ENCODE measurements at regions not wholly inside any gene's neighbourhood (a gene's known extent, or its start where the extent isn't known, plus 50 kb on each side); places are given as distances from the start of the nearest gene placed in this dataset.

DNA sequence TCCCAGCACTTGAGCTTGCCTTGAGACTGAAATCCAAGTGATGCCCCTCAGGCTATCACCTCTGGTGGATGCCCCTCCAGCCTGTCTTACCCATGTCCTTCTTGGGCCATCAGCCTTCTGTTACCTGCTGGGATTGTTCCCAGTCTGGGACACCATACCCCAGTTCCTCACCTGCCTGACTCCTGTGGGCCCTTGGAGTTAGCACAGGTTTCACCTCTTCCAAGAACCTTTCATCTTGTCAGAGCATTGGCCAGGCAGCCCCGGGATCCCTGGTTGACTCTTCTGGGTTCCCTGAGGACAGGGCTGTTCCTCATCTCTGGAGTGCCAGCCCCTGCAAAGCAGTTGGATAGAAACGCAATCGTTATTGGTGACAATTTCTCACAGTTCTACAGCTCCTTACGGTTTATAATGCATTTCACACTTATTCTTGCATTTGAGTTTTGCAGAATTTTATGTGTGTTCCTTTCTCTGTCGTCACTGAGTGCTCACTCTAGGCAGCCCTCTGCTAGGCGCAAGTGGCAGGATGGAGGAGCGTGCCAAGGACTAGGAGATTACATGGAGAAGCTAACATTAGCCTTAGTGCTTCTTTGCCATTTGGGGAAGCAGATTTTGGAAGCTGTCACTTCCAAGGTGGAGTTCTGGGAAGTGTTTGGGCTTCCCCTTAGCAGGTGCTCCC lies 139.7 kb downstream of the DDX1 start:
- H3K4me3 ChIP-seq: no peak overlapping the region
- intact Hi-C loops (cut with DNase I): no loop called here
- ATAC-seq (no peak), DNase-seq (no peak)
- H3K36me3 ChIP-seq (replicated peaks in 1 of 2; ENCODE audit: insufficient read depth in 1 of 2, low read depth in 2 of 2): no peaks in the 10 kb centered on the region
- no peak overlapping the region for H3K27ac ChIP-seq
- WGBS, 2 donors: 81 to 82% methylated on average over 7 of the region's 7 CpGs
- H3K27me3 ChIP-seq: no peaks in the 10 kb centered on the region
- no peak for TF ChIP-seq POLR2A (IDR thresholded peaks at IDR 0.05)
- TF ChIP-seq, protein P1, sequence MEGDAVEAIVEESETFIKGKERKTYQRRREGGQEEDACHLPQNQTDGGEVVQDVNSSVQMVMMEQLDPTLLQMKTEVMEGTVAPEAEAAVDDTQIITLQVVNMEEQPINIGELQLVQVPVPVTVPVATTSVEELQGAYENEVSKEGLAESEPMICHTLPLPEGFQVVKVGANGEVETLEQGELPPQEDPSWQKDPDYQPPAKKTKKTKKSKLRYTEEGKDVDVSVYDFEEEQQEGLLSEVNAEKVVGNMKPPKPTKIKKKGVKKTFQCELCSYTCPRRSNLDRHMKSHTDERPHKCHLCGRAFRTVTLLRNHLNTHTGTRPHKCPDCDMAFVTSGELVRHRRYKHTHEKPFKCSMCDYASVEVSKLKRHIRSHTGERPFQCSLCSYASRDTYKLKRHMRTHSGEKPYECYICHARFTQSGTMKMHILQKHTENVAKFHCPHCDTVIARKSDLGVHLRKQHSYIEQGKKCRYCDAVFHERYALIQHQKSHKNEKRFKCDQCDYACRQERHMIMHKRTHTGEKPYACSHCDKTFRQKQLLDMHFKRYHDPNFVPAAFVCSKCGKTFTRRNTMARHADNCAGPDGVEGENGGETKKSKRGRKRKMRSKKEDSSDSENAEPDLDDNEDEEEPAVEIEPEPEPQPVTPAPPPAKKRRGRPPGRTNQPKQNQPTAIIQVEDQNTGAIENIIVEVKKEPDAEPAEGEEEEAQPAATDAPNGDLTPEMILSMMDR (IDR thresholded peaks at IDR 0.05): no peak
- H3K9me3 ChIP-seq: no peaks in the 10 kb centered on the region
- H3K4me1 ChIP-seq: peaks cover 38% of the 10 kb centered on the region

GRCh38 chr2:15731889-15732271 lies 140.2 kb downstream of the DDX1 start:
- no peaks in the 10 kb centered on the region for H3K36me3 ChIP-seq (replicated peaks in 1 of 2; ENCODE audit: insufficient read depth in 1 of 2, low read depth in 2 of 2)
- H3K4me3 ChIP-seq: no peak overlapping the region
- H3K27ac ChIP-seq: no peak overlapping the region
- H3K9me3 ChIP-seq: no peaks in the 10 kb centered on the region
- ATAC-seq: no peak
- TF ChIP-seq, protein P1 (IDR thresholded peaks at IDR 0.05): no peak
- no peak for TF ChIP-seq POLR2A (IDR thresholded peaks at IDR 0.05)
- no peak for DNase-seq
- H3K27me3 ChIP-seq: no peaks in the 10 kb centered on the region
- peaks cover 38% of the 10 kb centered on the region for H3K4me1 ChIP-seq
- WGBS, 2 donors: 83 to 88% methylated on average over 1 of the region's 1 CpG
- intact Hi-C loops (cut with DNase I): no loop called here

DNA sequence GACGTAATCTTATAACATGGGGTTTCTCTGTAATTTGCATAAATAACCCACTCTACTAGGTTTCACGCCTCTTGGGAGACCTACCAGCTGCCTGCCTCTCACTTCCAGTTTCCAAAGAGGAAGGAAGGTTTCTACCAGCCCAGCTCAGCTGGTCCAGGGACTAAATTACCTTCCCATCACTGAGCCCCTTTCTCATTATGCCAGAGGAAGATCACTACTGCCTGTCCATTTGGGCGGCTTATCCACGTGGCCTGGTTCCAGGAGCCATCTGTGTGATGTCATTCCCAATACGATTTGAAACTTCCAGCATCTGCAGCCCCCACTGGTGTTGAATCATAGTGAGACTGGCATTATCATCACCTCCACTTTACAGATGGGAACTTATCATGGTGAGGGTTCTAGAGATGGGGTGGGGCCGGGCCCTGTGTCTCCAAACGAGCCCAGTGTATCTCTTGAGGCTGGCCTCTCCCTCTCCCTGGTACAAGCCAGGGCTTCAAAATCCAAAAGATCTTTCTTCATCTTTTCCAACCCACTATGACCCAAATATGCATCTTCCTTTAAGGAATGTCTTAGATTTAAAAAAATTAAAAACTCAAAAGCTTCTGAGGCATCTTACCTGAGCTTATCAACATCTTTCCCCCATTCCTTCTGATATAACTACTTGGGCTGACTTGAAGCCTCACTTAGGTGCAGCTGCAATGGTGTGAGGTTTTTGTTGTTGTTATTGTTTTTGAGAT lies 140.8 kb downstream of the DDX1 start:
- Histone ChIP-seq H3K27ac (no peak overlapping the region), H3K4me1 (peaks cover 38% of the 10 kb centered on the region), H3K27me3 (no peaks in the 10 kb centered on the region), H3K9me3 (no peaks in the 10 kb centered on the region), H3K36me3 (replicated peaks in 1 of 2; ENCODE audit: insufficient read depth in 1 of 2, low read depth in 2 of 2) (no peaks in the 10 kb centered on the region), H3K4me3 (no peak overlapping the region)
- intact Hi-C loops (cut with DNase I): no loop called here
- WGBS, 2 donors: 71% methylated on average over 7 of the region's 7 CpGs
- DNase-seq (no peak), ATAC-seq (no peak)
- TF ChIP-seq POLR2A (IDR thresholded peaks at IDR 0.05): no peak
- TF ChIP-seq, protein P1 (IDR thresholded peaks at IDR 0.05): no peak

DNA sequence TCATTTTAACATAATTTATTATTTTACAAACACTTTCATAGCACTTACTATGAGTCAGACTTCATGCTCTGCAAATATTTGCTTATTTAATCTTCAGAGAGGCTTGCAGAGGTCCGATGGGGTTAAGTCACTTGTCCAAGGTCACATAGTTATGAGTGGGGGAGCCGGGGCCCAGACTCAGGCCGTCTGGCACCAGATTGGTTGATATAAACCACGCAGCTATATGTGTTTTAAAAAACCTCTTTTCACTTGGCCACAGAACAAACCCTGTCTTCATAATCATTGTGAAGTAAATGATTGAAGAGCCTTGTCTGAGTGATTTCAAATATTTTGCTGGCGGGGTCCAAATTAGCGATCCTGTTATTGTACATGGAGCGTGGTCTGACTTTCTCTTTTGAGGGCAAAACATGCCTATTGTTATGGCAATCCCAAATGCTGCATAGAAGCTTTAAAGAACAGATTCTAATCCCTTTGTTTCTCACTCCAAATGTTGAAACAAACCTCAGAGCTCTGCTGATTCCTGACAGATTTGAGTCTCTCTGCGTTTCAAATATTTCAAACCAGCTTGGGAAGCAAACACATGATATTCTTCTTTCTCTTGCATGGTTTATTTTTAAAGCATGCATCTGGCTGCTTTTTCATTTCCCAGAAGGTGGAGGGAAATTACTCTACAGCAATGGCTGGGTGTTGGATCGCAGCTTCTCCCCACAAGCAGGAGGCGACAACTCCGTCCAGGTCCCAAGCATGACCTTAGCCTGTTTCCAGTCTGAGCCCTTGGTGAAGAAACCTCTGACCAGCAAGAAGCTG lies 142.4 kb downstream of the DDX1 start:
- Histone ChIP-seq H3K9me3 (no peaks in the 10 kb centered on the region), H3K27ac (peak overlapping the region in 2 of 4 donors; percentile 2 to 32), H3K36me3 (replicated peaks in 1 of 2; ENCODE audit: insufficient read depth in 1 of 2, low read depth in 2 of 2) (no peaks in the 10 kb centered on the region), H3K27me3 (no peaks in the 10 kb centered on the region), H3K4me3 (no peak overlapping the region), H3K4me1 (peaks cover 38% of the 10 kb centered on the region)
- WGBS, 2 donors: 23 to 24% methylated on average over 11 of the region's 11 CpGs
- no peak for TF ChIP-seq POLR2A (IDR thresholded peaks at IDR 0.05)
- TF ChIP-seq, protein P1 (IDR thresholded peaks at IDR 0.05): no peak
- ATAC-seq (peak; percentile 58), DNase-seq (peak in 3 of 4 donors; percentile 36 to 42 (median 38))
- intact Hi-C loops (cut with DNase I): no loop called here

Data from body of pancreas (tissue), 4 donors.